OCI-LY3 (cell line): ENCODE measurements at regions not wholly inside any gene's neighbourhood (a gene's known extent, or its start where the extent isn't known, plus 50 kb on each side); places are given as distances from the start of the nearest gene placed in this dataset.

Source experiments
- CTCF ChIP-seq: fragments of 200-600, 300-600 bp; sonication (generic); IDR thresholded peaks from 2 replicates; pipeline ENCODE4 v1.5.1; 2014; ENCODE audit warnings: antibody characterized with exemption, low read length, low read depth
- EZH2phosphoT487 ChIP-seq: fragments of 200-600 bp; shearing (Covaris generic); IDR thresholded peaks from 2 replicates; pipeline ENCODE4 v1.6.1; 2018; ENCODE audit warnings: antibody characterized with exemption, mixed run types, low read depth

- no peak for TF ChIP-seq CTCF
- no peak for TF ChIP-seq EZH2phosphoT487
Measured at GRCh38 chr3:74978684-74979083, 364.2 kb upstream of the CNTN3 start.
